SW 1271 (cell line): ENCODE measurements at regions not wholly inside any gene's neighbourhood (a gene's known extent, or its start where the extent isn't known, plus 50 kb on each side); places are given as distances from the start of the nearest gene placed in this dataset.
"Not testable (repeated sequence)": the region's sequence is repeated elsewhere in the genome, so short reads cannot be mapped to it uniquely, and the experiment has no call there.

Source experiments
- DNase-seq, 2 experiments: peaks; one replicate each; lab custom pipeline; 2025; lab: John Stamatoyannopoulos, UW

- DNase-seq, result no peak
Measured at GRCh38 chr1:38787041-38787440, 72.5 kb downstream of the RRAGC start.

- DNase-seq, result no peak
Measured at GRCh38 chr1:38786040-38786436, 73.5 kb downstream of the RRAGC start.

DNA sequence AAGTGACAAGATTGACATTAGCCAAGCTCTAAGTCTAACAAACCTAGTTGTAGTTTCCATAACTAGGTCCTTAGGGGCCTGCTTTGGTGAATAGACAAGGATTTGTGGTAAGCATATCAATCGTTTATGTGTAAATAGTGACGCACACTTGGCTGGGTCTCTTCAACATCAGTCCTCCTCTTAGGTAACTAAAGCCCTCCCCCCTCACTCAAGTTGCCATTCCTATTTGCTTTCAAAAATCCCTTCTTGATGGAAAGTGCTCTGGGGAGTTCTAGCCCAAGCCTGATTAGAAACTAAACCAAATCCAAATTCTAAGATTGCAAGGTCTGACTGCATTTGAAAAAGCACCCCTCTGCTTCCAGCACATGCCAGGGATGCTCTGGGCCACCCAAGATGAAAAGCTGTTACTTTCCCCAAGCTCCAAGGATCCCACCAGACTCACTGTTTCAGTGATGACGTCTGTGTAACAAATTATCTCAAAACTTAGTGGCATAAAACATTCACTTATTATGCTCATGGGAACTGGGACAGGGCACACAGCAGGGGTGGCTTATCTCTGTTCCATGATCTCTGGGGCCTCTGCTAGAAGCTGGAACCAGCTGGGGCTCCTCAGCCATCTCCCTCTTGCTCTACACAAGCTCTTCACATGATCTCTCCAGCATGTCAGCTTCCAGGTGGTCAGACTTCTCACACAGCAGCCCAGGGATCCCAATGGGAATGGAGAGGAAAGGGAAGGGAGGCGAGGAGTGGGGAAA, 74.1 kb downstream of the RRAGC start:
- DNase-seq, result no peak

DNA sequence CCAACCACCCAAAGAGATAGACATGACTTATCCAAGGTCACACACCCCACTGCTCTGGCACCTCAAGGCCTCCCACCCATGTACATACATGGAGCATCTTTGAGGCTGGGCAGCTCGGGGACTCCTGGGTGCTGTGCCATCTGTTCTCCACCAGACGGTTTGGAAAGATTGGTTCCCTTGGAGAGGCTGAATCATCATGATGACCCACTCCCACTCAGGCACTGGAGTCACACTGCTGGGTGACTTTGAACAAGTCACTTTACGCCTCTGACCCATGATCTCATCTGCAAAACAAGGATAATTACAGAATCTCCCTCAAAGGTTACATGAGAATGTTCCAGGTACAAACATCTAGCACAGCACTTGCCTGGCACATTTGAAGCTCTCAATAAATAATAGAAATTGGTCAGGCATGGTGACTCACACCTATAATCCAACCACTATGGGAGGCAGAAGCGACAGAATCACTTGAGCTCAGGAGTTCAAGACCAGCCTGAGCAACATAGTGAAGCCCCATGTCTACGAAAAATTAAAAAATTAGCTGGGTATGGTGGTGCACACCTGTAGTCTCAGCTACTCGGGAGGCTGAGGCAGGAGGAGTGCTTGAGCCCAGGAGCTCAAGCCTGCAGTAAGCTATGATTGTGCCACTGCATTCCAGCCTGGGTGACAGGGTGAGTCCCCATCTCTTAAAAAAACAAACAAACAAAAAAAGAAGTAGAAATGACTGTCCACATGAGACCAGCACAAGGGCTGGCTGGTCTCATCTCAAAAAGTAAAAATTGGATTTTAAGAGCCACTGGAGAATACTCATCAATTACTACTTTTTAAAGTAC, 74.9 kb downstream of the RRAGC start:
- no peak for DNase-seq

DNA sequence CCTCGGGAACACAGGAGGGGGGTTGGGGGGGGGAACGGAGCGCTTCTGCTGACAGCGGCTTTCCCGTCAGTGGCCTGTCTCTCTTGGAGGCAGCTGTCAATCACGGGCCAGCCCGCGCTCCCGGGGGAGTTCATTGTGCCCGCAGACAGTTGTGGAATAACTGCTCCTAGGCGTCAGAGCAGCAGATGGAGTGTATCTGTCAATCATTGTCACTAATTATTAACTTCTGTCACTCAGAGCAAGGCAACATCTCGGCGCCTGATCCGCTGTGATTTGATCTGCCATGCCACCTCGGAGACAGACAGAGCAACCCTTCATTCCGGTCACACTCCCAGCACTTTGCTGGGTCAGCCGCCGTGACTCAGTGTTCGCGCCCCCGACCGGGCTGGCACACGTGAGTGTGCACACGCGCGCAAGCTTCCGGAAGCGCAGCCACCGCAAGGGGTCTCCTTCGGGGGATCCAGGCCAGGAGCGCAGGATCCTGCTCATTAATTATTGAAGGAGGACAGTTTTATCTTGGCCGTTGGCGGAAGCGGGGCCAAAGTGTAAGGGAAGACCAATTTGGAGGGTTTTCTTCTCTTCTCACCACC, 75.8 kb downstream of the RRAGC start:
- DNase-seq, result no peak

DNA sequence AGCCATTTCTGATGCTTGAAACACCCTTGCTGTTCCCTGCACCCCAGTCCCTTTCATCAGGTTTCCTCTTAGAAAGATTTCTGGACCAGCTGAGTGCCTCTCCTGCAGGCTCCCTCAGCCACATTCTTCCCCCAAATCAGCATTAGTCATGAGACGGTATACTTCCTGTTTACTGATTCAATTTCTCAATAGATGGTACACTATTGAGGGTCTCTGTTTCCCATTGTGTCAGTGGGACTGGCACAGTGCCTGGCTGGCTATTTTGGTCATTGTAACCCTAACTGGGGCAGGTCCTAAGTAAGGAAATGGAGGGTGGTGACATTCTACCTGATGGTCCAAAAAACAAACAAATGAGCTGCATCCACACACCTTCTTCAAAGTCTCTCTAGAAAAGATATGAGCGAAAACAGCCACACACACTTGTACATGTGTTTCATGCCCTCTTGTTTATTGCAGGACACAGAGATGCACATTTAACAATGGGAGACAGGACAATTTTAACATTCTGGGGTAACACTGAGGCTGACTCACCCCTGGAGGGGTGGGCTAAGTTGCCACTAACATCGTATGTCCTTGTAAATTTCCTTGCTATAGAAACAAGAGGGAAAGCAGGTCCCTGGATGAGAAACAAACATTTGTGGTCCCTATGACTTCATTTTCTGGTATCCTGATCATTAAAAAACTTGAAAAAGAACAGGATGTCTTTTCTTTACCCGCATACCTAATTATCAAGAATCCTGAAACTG, 77.5 kb downstream of the RRAGC start:
- no peak for DNase-seq

GRCh38 chr1:38780133-38780532, 79.4 kb downstream of the RRAGC start:
- DNase-seq, result no peak

GRCh38 chr1:38779491-38779890, 80.1 kb downstream of the RRAGC start:
- no peak for DNase-seq

DNA sequence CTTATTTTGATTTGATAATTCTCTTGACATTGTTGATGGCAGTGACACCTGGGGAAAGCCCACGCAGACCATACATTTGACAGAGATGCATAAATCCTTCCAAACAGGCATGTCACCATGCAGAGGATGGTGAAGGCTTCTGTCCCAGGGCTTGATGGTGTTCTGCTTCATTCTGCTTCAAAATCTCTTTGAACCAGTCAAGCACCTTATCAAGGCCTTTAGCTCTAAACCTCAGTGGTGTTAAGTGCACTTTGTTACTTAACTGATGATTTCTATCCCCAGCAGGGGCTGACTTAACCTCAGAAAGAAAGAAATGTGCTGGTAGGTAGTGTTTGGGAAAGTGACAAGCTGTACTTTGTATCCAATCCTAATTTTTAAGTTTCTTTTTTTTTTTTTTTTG, 81.1 kb downstream of the RRAGC start:
- no peak for DNase-seq

- DNase-seq, result no peak
Measured at GRCh38 chr1:38778051-38778450, 81.5 kb downstream of the RRAGC start.

GRCh38 chr1:38777464-38777957, 82.1 kb downstream of the RRAGC start:
- DNase-seq, result no peak

DNA sequence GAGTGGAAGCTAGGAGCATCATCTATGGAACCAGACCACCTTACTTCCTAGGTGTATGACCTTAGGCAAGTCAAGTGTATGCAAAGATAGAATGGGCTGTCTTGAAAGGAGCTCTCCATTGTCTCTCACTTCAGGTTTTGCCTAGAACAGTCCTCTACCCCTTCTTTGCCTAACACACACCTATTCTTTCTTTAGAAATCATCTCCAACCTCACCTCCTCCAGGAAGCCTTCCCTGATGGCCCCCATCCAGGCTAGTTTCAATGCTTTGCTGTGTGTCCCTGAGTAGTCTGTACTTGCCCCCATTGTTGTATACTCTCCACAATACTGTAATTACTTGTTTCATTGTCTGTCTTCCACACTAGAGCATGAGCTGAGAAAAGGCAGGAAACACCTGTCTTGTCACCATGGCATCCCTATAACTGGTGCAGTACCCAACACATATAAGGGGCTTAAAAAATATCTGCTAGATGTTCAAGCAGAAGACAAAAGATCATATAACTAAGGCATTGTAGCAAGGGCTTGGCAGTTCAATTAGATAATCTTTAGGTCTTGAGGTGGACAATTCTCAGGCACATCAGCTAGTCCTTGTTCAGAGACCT, 83.0 kb downstream of the RRAGC start:
- DNase-seq, result no peak

- DNase-seq, result no peak
Measured at GRCh38 chr1:38775175-38775845, 84.3 kb downstream of the RRAGC start.

DNA sequence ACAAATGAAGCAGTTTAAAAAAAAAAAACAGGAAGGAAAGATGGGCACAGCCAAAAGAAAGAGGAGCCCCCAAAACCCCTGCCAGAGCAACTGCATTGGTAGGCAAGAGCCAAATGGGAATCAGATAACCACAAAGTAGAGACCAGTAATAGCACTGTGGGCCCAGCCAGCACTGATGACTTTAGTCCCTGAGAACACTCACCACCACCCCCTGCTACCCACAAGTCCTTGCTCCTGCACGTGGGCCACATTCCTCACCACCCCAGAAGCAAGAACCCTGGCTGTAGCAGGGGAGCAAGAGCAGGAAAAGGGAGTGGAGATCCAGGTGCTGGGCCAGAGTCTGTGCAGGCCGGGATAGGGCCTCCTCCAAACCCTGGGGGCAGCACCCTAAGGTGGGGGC, 86.1 kb downstream of the RRAGC start:
- no peak for DNase-seq

DNA sequence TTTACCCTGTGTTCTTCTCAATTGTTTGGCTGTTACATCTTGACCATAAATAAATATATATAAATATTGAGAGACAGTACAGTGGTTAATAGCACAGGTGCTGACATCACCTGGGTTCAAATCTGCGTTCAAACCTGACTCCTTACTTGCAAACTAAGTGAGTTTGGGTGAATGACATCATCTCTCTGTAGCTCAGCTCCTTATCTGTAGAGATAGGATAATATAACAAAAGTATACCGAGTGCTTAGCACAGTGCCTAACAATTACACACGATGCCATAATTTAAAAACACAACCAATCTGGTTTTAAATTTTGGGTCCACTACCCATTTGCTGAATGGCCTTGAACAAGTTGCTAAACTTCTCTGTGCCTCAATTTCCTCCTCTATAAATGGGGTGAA, 86.6 kb downstream of the RRAGC start:
- DNase-seq, result no peak

DNA sequence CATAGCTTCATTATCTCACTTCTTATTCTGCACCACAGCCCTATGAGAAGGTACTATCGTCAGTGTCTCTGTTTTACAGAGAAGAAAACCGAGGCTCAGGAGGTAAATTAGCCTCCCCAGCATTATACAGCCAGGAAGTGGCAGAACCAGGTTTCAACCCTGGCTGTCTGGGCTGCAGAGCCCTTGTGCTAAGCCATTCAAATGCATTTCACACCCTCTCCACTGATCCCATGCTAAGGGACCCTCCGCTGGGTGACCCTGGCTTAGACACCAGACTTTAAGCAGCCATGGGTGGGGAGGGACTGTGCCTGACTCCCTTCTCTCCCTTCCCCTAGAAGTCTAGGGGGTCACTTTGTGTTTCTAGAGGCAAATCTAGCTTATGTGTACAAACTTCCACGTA, 87.5 kb downstream of the RRAGC start:
- no peak for DNase-seq

DNA sequence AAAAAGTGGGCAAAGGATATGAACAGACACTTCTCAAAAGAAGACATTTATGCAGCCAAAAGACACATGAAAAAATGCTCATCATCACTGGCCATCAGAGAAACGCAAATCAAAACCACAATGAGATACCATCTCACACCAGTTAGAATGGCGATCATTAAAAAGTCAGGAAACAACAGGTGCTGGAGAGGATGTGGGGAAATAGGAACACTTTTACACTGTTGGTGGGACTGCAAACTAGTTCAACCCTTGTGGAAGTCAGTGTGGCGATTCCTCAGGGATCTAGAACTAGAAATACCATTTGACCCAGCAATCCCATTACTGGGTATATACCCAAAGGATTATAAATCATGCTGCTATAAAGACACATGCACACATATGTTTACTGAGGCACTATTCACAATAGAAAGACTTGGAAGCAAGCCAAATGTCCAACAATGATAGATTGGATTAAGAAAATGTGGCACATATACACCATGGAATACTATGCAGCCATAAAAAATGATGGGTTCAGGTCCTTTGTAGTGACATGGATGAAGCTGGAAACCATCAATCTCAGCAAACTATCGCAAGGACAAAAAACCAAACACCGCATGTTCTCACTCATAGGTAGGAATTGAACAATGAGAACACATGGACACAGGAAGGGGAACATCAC, 88.9 kb downstream of the RRAGC start:
- not testable (repeated sequence) for DNase-seq

DNA sequence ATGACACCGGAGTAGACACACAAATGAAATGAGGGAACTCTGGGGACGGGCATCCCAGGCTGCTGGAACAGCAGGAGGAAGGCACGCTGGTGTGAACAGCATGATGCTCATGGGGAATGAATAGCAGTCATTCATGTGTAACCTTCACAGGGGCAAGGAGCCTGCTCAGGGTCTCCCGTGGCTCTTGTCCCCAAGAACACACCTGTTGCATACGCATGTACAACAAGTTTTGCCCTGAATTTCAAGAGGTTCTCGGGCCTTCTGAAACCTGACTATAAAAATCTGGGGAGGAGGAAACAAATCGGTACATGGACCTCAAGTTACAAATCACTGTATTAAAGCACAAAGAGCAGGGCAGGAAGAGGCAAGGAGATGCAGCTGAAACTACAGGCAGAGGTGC, 93.4 kb downstream of the RRAGC start:
- DNase-seq, result no peak

DNA sequence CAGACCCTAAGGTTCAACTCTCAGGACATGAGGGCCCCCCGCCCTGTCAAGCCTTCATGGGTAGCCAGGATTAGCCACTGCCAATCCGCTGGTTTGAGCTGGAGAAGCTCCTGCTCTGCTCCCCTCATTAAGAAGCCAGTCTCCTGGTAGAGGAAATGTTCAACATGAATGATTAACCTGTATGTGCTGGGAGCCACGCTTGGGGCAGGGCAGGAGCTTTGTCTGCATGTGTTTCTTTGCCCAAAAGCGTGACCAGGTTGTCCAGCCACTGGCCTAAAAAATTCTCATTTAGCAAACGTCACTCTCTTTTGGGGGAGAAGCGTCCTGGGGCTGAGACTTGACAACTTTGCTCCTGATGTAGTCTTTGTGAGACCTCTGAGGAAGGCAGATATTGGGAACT, 96.5 kb downstream of the RRAGC start:
- DNase-seq, result no peak

DNA sequence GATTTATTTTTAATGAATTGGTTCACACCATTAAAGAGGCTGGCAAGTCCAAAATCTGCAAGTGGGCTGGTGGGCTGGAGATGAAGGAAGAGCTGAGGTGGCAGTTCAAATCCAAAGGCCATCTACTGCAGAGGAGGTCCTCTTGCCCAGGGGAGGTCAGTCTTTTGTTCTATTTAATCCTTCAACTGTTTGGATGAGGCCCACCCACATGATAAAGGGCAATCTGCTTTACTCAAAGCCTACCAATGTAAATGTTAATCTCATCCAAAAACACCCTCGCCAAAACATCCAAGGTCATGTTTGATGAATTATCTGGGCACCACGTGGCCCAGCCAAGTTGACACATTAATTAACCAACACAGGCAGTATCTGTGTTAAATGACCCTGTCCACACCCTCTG, 99.0 kb downstream of the RRAGC start:
- DNase-seq, result no peak

DNA sequence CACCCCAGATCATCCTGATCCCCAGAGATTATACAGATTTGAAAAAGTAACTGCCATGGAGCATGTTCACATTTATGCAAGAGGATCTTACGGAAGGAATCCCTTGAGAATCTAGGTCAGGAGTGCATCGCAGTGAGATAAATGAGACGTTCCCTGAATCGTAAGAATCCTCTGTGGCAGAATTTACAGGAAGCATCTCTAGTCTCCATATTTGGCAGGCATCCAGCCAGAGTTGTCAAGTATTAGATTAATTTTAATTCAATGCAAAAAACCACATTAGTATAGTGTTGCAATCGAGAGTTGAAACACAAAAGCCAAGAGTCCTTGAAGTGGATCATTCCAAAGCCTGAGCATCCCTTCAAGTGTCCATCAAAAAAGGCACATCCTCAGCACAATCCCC, 100.8 kb downstream of the RRAGC start:
- DNase-seq, result no peak
